ENCODE measurements at regions not wholly inside any gene's neighbourhood (a gene's known extent, or its start where the extent isn't known, plus 50 kb on each side); places are given as distances from the start of the nearest gene placed in this dataset.
"Not testable (repeated sequence)": the region's sequence is repeated elsewhere in the genome, so short reads cannot be mapped to it uniquely, and the experiment has no call there.

- H3K27ac ChIP-seq; DNase-seq (ENCODE audit: low read depth, low spot score): not testable (repeated sequence)
Observed at GRCh38 chr7:148507064-148507573, 83.4 kb upstream of the C7orf33 start.

- H3K27ac ChIP-seq, result no peak overlapping the region
- DNase-seq (ENCODE audit: low read depth, low spot score), result no peak
Observed at GRCh38 chr7:148507787-148508186, 82.8 kb upstream of the C7orf33 start.

- H3K27ac ChIP-seq, result no peak overlapping the region
- no peak for DNase-seq (ENCODE audit: low read depth, low spot score)
Observed at GRCh38 chr7:148514236-148514635, 76.3 kb upstream of the C7orf33 start.

GRCh38 chr7:148515237-148515636 is 75.3 kb upstream of the C7orf33 start:
- no peak overlapping the region for H3K27ac ChIP-seq
- no peak for DNase-seq (ENCODE audit: low read depth, low spot score)

- no peak overlapping the region for H3K27ac ChIP-seq
- DNase-seq (ENCODE audit: low read depth, low spot score), result no peak
Observed at GRCh38 chr7:148515728-148516695, 74.6 kb upstream of the C7orf33 start.

- DNase-seq (ENCODE audit: low read depth, low spot score); H3K27ac ChIP-seq: not testable (repeated sequence)
Observed at GRCh38 chr7:148519386-148519785, 71.2 kb upstream of the C7orf33 start.

- DNase-seq (ENCODE audit: low read depth, low spot score), result no peak
- no peak overlapping the region for H3K27ac ChIP-seq
Observed at GRCh38 chr7:148521271-148521670, 69.3 kb upstream of the C7orf33 start.

GRCh38 chr7:148523550-148523949 is 67.0 kb upstream of the C7orf33 start:
- DNase-seq (ENCODE audit: low read depth, low spot score), result no peak
- no peak overlapping the region for H3K27ac ChIP-seq

GRCh38 chr7:148524479-148525224 is 65.9 kb upstream of the C7orf33 start:
- no peak for DNase-seq (ENCODE audit: low read depth, low spot score)
- no peak overlapping the region for H3K27ac ChIP-seq

GRCh38 chr7:148527717-148528168 is 62.8 kb upstream of the C7orf33 start:
- H3K27ac ChIP-seq, result no peak overlapping the region
- DNase-seq (ENCODE audit: low read depth, low spot score), result peak; percentile 82

GRCh38 chr7:148535217-148535616 is 55.3 kb upstream of the C7orf33 start:
- no peak for DNase-seq (ENCODE audit: low read depth, low spot score)
- no peak overlapping the region for H3K27ac ChIP-seq

- no peak for DNase-seq (ENCODE audit: low read depth, low spot score)
- no peak overlapping the region for H3K27ac ChIP-seq
Observed at GRCh38 chr7:148537435-148537834, 53.1 kb upstream of the C7orf33 start.

- DNase-seq (ENCODE audit: low read depth, low spot score), result no peak
- H3K27ac ChIP-seq, result no peak overlapping the region
Observed at GRCh38 chr7:148540041-148540738, 50.4 kb upstream of the C7orf33 start.
